Mesodermal cell (in vitro differentiated cells): ENCODE measurements at regions not wholly inside any gene's neighbourhood (a gene's known extent, or its start where the extent isn't known, plus 50 kb on each side); places are given as distances from the start of the nearest gene placed in this dataset.
"Not testable (repeated sequence)": the region's sequence is repeated elsewhere in the genome, so short reads cannot be mapped to it uniquely, and the experiment has no call there.

Experiments used
- H3K27ac ChIP-seq: 2 replicates; pipeline ENCODE4 v1.7.0; 2013; ENCODE audit warnings: mild to moderate bottlenecking, low read depth, low read length, moderate library complexity; ENCODE audit not compliant: severe bottlenecking
- H3K36me3 ChIP-seq: 2 replicates; pipeline ENCODE4 v1.7.1; 2013; ENCODE audit warnings: mild to moderate bottlenecking, low read length, moderate library complexity; ENCODE audit not compliant: control insufficient read depth, insufficient read depth
- H3K4me1 ChIP-seq: one replicate; pipeline ENCODE4 v1.7.1; 2013; ENCODE audit warnings: mild to moderate bottlenecking, low read length; ENCODE audit not compliant: insufficient read depth, control insufficient read depth, poor library complexity, severe bottlenecking
- H3K4me3 ChIP-seq: 2 replicates; pipeline ENCODE4 v1.7.0; 2013; ENCODE audit warnings: low read length, control low read depth, mild to moderate bottlenecking; ENCODE audit not compliant: insufficient read depth, poor library complexity, severe bottlenecking; ENCODE audit errors: extremely low read depth
- H3K9me3 ChIP-seq: 2 replicates; pipeline ENCODE4 v1.7.1; 2013; ENCODE audit warnings: mild to moderate bottlenecking, low read length, moderate library complexity; ENCODE audit not compliant: control insufficient read depth
- WGBS, 2 experiments: methylation state at CpG; one replicate each; pipeline ENCODE4 v1.1.5; 2013; ENCODE audit warnings: missing lambda C conversion rate in 2 of 2; ENCODE audit not compliant: insufficient coverage in 2 of 2; 5-methylcytosine and 5-hydroxymethylcytosine counted together

- not testable (repeated sequence) for H3K36me3 ChIP-seq, H3K4me1 ChIP-seq, H3K9me3 ChIP-seq, H3K27ac ChIP-seq, H3K4me3 ChIP-seq
- no CpG with 5 or more reads among the region's 4 CpGs for WGBS, 2 experiments
These were observed 60.5 kb downstream of the GOLGA6L22 start for GRCh38 chr15:22519213-22519612.

GRCh38 chr15:22526537-22526936, 67.8 kb downstream of the GOLGA6L22 start:
- not testable (repeated sequence) for H3K9me3 ChIP-seq, H3K36me3 ChIP-seq, H3K4me1 ChIP-seq, H3K27ac ChIP-seq, H3K4me3 ChIP-seq
- no CpG with 5 or more reads among the region's 2 CpGs for WGBS, 2 experiments

GRCh38 chr15:22527016-22527415, 68.3 kb downstream of the GOLGA6L22 start:
- not testable (repeated sequence) for H3K27ac ChIP-seq, H3K4me1 ChIP-seq
- WGBS, 2 experiments: no CpG with 5 or more reads among the region's 4 CpGs

GRCh38 chr15:22529200-22529599, 70.5 kb downstream of the GOLGA6L22 start:
- no CpG with 5 or more reads among the region's 6 CpGs for WGBS, 2 experiments
- H3K4me3 ChIP-seq, H3K36me3 ChIP-seq, H3K9me3 ChIP-seq, H3K4me1 ChIP-seq, H3K27ac ChIP-seq: not testable (repeated sequence)

More at GRCh38 chr15:22527016-22527415, 68.3 kb downstream of the GOLGA6L22 start:
- not testable (repeated sequence) for H3K4me3 ChIP-seq, H3K36me3 ChIP-seq, H3K9me3 ChIP-seq

GRCh38 chr15:22559701-22560100, 101.0 kb downstream of the GOLGA6L22 start:
- not testable (repeated sequence) for H3K27ac ChIP-seq, H3K36me3 ChIP-seq, H3K9me3 ChIP-seq, H3K4me1 ChIP-seq, H3K4me3 ChIP-seq
- 100% methylated on average over 1 of the region's 13 CpGs; no CpG with 5 or more reads in 1 of the 2 experiments for WGBS, 2 experiments

- WGBS, 2 experiments: no CpG with 5 or more reads among the region's 10 CpGs
- not testable (repeated sequence) for H3K4me1 ChIP-seq, H3K27ac ChIP-seq, H3K4me3 ChIP-seq, H3K9me3 ChIP-seq, H3K36me3 ChIP-seq
These were observed 103.0 kb downstream of the GOLGA6L22 start for GRCh38 chr15:22561716-22562115.

GRCh38 chr15:22566510-22566909, 107.8 kb downstream of the GOLGA6L22 start:
- H3K4me1 ChIP-seq, H3K9me3 ChIP-seq, H3K36me3 ChIP-seq, H3K4me3 ChIP-seq, H3K27ac ChIP-seq: not testable (repeated sequence)
- WGBS, 2 experiments: no CpG with 5 or more reads among the region's 7 CpGs

- not testable (repeated sequence) for H3K4me3 ChIP-seq, H3K27ac ChIP-seq, H3K36me3 ChIP-seq, H3K9me3 ChIP-seq, H3K4me1 ChIP-seq
- no CpG with 5 or more reads among the region's 11 CpGs for WGBS, 2 experiments
These were observed 110.8 kb downstream of the GOLGA6L22 start for GRCh38 chr15:22569486-22569885.

GRCh38 chr15:22572152-22572735, 113.5 kb downstream of the GOLGA6L22 start:
- H3K4me1 ChIP-seq, H3K9me3 ChIP-seq, H3K36me3 ChIP-seq, H3K4me3 ChIP-seq, H3K27ac ChIP-seq: not testable (repeated sequence)
- WGBS, 2 experiments: no CpG with 5 or more reads among the region's 6 CpGs

GRCh38 chr15:22572792-22573191, 114.1 kb downstream of the GOLGA6L22 start:
- not testable (repeated sequence) for H3K27ac ChIP-seq, H3K9me3 ChIP-seq, H3K36me3 ChIP-seq, H3K4me3 ChIP-seq, H3K4me1 ChIP-seq
- WGBS, 2 experiments: 86 to 96% methylated on average over 10 to 12 of the region's 17 CpGs

- not testable (repeated sequence) for H3K9me3 ChIP-seq, H3K36me3 ChIP-seq, H3K4me3 ChIP-seq, H3K4me1 ChIP-seq, H3K27ac ChIP-seq
- WGBS, 2 experiments: no CpG with 5 or more reads among the region's 4 CpGs
These were observed 119.1 kb downstream of the GOLGA6L22 start for GRCh38 chr15:22577828-22578227.
